HepG2 (cell line): ENCODE measurements at regions not wholly inside any gene's neighbourhood (a gene's known extent, or its start where the extent isn't known, plus 50 kb on each side); places are given as distances from the start of the nearest gene placed in this dataset.
A peak's percentile ranks its signal among the peaks of the same experiment; 100 is the strongest.
"Not testable (repeated sequence)": the region's sequence is repeated elsewhere in the genome, so short reads cannot be mapped to it uniquely, and the experiment has no call there.

Source experiments
- ATAC-seq: fragments of 200-7000 bp; cut with Tn5 transposase; 3 replicates; pipeline ENCODE4 v1.9.1; 2020; ENCODE audit warnings: mild to moderate bottlenecking, moderate library complexity
- BruUV-seq: library from RNA; stranded (reverse); fragments of 400-500 nt; replicated peaks from 2 replicates; lab custom pipeline; 2021; lab: Mats Ljungman, UMichigan
- CTCF ChIA-PET: fragments of 300-600 bp; formaldehyde crosslinking; extraction: SDS; loops from one replicate; lab custom pipeline; 2021; ENCODE audit warnings: low total read pairs, inconsistent platforms, low intra/inter-chr PET ratio; lab: Yijun Ruan, JAX
- POLR2A ChIA-PET: fragments of 350-600 bp; sonication (Branson Sonifier 250); formaldehyde crosslinking; loops from one replicate; lab custom pipeline; 2020; ENCODE audit warnings: antibody characterized with exemption, inconsistent platforms; lab: Yijun Ruan, JAX
- DNase-seq: peaks from one replicate; pipeline ENCODE4 v3.0.0-alpha.2; 2015; ENCODE audit warnings: low spot score
- FAIRE-seq: peaks from 3 replicates; lab custom pipeline; 2011; peaks lifted over from hg19 to GRCh38; lab: Jason Lieb, UNC
- H2AFZ ChIP-seq: one replicate; pipeline ENCODE4 v1.6.1; 2011; ENCODE audit warnings: low read length, inconsistent platforms
- H3K27ac ChIP-seq: fragments of 300-600 bp; 3 replicates; pipeline ENCODE4 v1.8.0; 2011; ENCODE audit warnings: mixed run types, mild to moderate bottlenecking, mixed read lengths, low read length, inconsistent platforms; ENCODE audit not compliant: insufficient read depth; ENCODE audit errors: extremely low read length
- H3K27me3 ChIP-seq, 2 experiments: fragments of 200-600 bp in 1 of 2; 2 replicates in 1 of 2; 3 replicates in 1 of 2; pipeline versions ENCODE4 v1.6.0 to v1.8.0; 2011; ENCODE audit warnings: low read length in 2 of 2, mild to moderate bottlenecking in 2 of 2, moderate library complexity in 2 of 2, inconsistent platforms in 1 of 2; ENCODE audit not compliant: insufficient read depth in 2 of 2, control insufficient read depth in 1 of 2
- H3K36me3 ChIP-seq, 2 experiments: fragments of 200-600 bp in 1 of 2; replicated peaks in 1 of 2; 2 replicates in 1 of 2; 3 replicates in 1 of 2; pipeline versions ENCODE4 v1.5.1 to v1.8.0; 2011; ENCODE audit warnings: low read length in 2 of 2, inconsistent platforms in 1 of 2; ENCODE audit not compliant: insufficient read depth in 2 of 2, control insufficient read depth in 1 of 2
- H3K4me1 ChIP-seq: 2 replicates; pipeline ENCODE4 v1.5.1; 2012; ENCODE audit warnings: low read length, inconsistent platforms; ENCODE audit not compliant: insufficient read depth
- H3K4me2 ChIP-seq: 2 replicates; pipeline ENCODE4 v1.6.0; 2011; ENCODE audit warnings: low read depth, low read length, inconsistent platforms
- H3K4me3 ChIP-seq, 3 experiments: fragments of 200-600 bp in 1 of 3; sonication (generic), shearing (Covaris generic) in 1 of 3; replicated peaks in 1 of 3; 2 replicates each; pipeline ENCODE4 v1.5.1; 2011 to 2016; ENCODE audit warnings: low read length in 3 of 3, inconsistent platforms in 2 of 3, low read depth in 2 of 3, mild to moderate bottlenecking in 2 of 3, control low read depth in 1 of 3, mixed read lengths in 1 of 3; ENCODE audit not compliant: insufficient read depth in 1 of 3
- H3K79me2 ChIP-seq: one replicate; pipeline ENCODE4 v1.6.1; 2011; ENCODE audit warnings: low read length, inconsistent platforms; ENCODE audit not compliant: insufficient read depth
- H3K9ac ChIP-seq: 2 replicates; pipeline ENCODE4 v1.6.0; 2011; ENCODE audit warnings: mild to moderate bottlenecking, low read depth, low read length, inconsistent platforms; ENCODE audit not compliant: insufficient read depth
- H3K9me3 ChIP-seq: 2 replicates; pipeline ENCODE4 v1.5.1; 2012; ENCODE audit warnings: mild to moderate bottlenecking, low read length
- H4K20me1 ChIP-seq: 2 replicates; pipeline ENCODE4 v1.6.0; 2011; ENCODE audit warnings: inconsistent platforms, mild to moderate bottlenecking, low read length, moderate library complexity; ENCODE audit not compliant: insufficient read depth
- ATF7 ChIP-seq, 2 experiments: fragments of 450-650 bp in 1 of 2; sonication (generic) in 1 of 2; formaldehyde crosslinking in 1 of 2; IDR thresholded peaks; 2 replicates each; pipeline versions ENCODE4 v1.4.0 to v1.6.1; 2016 to 2020; ENCODE audit warnings: antibody characterized with exemption in 1 of 2, mild to moderate bottlenecking in 1 of 2, missing genetic modification reagents in 1 of 2
- MED1 ChIP-seq: sonication (generic); formaldehyde crosslinking; IDR thresholded peaks from 2 replicates; pipeline ENCODE4 v1.4.0; 2020; ENCODE audit warnings: missing genetic modification reagents
- ZNF232 ChIP-seq: sonication (generic); formaldehyde crosslinking; IDR thresholded peaks from 2 replicates; pipeline ENCODE4 v1.4.0; 2020; ENCODE audit warnings: missing genetic modification reagents, borderline replicate concordance
- ZNF367 ChIP-seq: sonication (generic); formaldehyde crosslinking; IDR thresholded peaks from 2 replicates; pipeline ENCODE4 v1.4.0; 2020; ENCODE audit warnings: missing genetic modification reagents, borderline replicate concordance
- WGBS: methylation state at CpG from one replicate; pipeline ENCODE4 v1.1.6; 2017; ENCODE audit warnings: low lambda C conversion rate; 5-methylcytosine and 5-hydroxymethylcytosine counted together
- in situ Hi-C: cut with HindIII; loops from 2 replicates; pipeline ENCODE4 v1.10.0; 2017; ENCODE audit warnings: low pct_unique_long_range_greater_than_20kb; ENCODE audit not compliant: extremely low pct_ligation_motif_present
- intact Hi-C: fragments of 100-400 bp; cut with micrococcal nuclease; formaldehyde crosslinking; loops from one replicate; pipeline ENCODE4 v1.10.0; 2022; ENCODE audit not compliant: unreplicated experiment
- TF ChIP-seq, protein P1 (sequence below): sonication (generic); formaldehyde crosslinking; IDR thresholded peaks from 2 replicates; pipeline ENCODE4 v1.5.0; 2020; ENCODE audit warnings: missing genetic modification reagents, mild to moderate bottlenecking, borderline replicate concordance
- TF ChIP-seq, protein P2 (sequence below): IDR thresholded peaks from 2 replicates; pipeline ENCODE4 v1.6.1; 2016; ENCODE audit warnings: missing biosample characterization, missing genetic modification reagents, low read depth
- TF ChIP-seq, protein P3 (sequence below): sonication (generic); formaldehyde crosslinking; IDR thresholded peaks from 2 replicates; pipeline ENCODE4 v1.5.0; 2020; ENCODE audit warnings: mild to moderate bottlenecking, missing genetic modification reagents, borderline replicate concordance

DNA sequence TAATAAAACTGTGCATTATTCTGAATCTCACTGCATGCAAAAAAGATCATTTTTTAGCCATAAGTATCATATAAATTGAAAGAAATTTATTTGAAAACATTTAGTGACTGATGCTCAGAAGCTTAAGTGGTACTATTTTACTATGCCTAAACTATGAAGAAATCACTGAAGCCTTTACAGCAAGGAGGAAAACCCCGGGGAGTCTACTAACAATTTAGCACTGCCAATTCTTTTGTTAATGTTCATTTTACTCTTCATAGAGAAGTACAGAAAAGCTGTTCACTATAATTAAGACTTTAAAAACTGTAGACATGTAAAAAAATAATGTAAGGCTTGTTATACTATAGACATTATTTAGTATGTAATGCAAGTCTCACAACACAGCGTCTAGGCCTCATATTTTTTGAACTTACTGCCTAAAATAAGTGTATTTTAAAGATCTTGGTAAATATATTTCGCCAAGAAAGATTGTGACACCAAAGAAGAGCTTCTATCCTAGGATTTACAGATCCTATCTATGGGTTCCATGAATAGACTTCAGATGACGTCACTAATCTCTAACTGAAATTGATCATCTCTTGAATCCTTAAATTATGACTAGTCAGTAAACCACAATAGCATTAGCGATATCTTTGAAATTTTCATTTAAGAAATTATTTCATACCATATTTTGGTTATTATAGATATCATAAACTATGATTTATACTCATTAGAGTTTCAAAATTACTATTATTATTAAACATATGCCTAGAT is 602.5 kb downstream of the TMA16 start (continued):
- TF ChIP-seq ZNF367 (CRISPR knock-in tag): no peak
- TF ChIP-seq, protein P1, sequence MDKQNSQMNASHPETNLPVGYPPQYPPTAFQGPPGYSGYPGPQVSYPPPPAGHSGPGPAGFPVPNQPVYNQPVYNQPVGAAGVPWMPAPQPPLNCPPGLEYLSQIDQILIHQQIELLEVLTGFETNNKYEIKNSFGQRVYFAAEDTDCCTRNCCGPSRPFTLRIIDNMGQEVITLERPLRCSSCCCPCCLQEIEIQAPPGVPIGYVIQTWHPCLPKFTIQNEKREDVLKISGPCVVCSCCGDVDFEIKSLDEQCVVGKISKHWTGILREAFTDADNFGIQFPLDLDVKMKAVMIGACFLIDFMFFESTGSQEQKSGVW (CRISPR knock-in tag): no peak
- TF ChIP-seq MED1: no peak
- TF ChIP-seq ATF7 (IDR thresholded peaks at IDR 0.05): peak; percentile 97
- TF ChIP-seq ATF7 (CRISPR knock-in tag; IDR thresholded peaks at IDR 0.05): no peak
- no peak for TF ChIP-seq ZNF232 (CRISPR knock-in tag)
- TF ChIP-seq, protein P2, sequence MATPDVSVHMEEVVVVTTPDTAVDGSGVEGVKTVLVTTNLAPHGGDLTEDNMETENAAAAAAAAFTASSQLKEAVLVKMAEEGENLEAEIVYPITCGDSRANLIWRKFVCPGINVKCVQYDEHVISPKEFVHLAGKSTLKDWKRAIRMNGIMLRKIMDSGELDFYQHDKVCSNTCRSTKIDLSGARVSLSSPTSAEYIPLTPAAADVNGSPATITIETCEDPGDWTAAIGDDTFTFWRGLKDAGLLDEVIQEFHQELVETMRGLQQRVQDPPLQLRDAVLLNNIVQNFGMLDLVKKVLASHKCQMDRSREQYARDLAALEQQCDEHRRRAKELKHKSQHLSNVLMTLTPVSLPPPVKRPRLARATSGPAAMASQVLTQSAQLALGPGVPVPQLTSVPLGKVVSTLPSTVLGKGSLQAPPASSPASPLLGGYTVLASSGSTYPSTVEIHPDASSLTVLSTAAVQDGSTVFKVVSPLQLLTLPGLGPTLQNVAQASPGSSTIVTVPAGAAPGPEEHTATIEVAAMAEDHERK (CRISPR knock-in tag): no peak
- TF ChIP-seq, protein P3, sequence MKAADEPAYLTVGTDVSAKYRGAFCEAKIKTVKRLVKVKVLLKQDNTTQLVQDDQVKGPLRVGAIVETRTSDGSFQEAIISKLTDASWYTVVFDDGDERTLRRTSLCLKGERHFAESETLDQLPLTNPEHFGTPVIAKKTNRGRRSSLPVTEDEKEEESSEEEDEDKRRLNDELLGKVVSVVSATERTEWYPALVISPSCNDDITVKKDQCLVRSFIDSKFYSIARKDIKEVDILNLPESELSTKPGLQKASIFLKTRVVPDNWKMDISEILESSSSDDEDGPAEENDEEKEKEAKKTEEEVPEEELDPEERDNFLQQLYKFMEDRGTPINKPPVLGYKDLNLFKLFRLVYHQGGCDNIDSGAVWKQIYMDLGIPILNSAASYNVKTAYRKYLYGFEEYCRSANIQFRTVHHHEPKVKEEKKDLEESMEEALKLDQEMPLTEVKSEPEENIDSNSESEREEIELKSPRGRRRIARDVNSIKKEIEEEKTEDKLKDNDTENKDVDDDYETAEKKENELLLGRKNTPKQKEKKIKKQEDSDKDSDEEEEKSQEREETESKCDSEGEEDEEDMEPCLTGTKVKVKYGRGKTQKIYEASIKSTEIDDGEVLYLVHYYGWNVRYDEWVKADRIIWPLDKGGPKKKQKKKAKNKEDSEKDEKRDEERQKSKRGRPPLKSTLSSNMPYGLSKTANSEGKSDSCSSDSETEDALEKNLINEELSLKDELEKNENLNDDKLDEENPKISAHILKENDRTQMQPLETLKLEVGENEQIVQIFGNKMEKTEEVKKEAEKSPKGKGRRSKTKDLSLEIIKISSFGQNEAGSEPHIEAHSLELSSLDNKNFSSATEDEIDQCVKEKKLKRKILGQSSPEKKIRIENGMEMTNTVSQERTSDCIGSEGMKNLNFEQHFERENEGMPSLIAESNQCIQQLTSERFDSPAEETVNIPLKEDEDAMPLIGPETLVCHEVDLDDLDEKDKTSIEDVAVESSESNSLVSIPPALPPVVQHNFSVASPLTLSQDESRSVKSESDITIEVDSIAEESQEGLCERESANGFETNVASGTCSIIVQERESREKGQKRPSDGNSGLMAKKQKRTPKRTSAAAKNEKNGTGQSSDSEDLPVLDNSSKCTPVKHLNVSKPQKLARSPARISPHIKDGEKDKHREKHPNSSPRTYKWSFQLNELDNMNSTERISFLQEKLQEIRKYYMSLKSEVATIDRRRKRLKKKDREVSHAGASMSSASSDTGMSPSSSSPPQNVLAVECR (CRISPR knock-in tag): no peak

DNA sequence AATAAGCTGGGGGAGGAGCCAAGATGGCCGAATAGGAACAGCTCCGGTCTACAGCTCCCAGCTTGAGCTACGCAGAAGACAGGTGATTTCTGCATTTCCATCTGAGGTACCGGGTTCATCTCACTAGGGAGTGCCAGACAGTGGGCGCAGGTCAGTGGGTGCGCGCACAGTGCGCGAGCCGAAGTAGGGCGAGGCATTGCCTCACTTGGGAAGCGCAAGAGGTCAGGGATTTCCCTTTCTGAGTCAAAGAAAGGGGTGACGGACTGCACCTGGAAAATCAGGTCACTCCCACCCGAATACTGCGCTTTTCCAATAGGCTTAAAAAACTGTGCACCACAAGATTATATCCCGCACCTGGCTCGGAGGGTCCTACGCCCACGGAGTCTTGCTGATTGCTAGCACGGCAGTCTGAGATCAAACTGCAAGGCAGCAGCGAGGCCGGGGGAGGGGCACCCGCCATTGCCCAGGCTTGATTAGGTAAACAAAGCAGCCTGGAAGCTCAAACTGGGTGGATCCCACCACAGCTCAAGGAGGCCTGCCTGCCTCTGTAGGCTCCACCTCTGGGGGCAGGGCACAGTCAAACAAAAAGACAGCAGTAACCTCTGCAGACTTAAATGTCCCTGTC is 606.4 kb downstream of the TMA16 start:
- H3K27ac ChIP-seq, H2AFZ ChIP-seq, POLR2A ChIA-PET, H3K79me2 ChIP-seq, H4K20me1 ChIP-seq, in situ Hi-C loops, H3K36me3 ChIP-seq, ATAC-seq, H3K9me3 ChIP-seq, H3K4me3 ChIP-seq, H3K27me3 ChIP-seq, intact Hi-C loops, CTCF ChIA-PET, H3K4me1 ChIP-seq, H3K9ac ChIP-seq, DNase-seq, H3K4me2 ChIP-seq, FAIRE-seq, BruUV-seq: not testable (repeated sequence)
- 61% methylated on average over 12 of the region's 23 CpGs for WGBS
